HG03457 (cell line): ENCODE measurements at regions not wholly inside any gene's neighbourhood (a gene's known extent, or its start where the extent isn't known, plus 50 kb on each side); places are given as distances from the start of the nearest gene placed in this dataset.
"Not testable (repeated sequence)": the region's sequence is repeated elsewhere in the genome, so short reads cannot be mapped to it uniquely, and the experiment has no call there.

Source experiments
- ATAC-seq: cut with Tn5 transposase; IDR thresholded peaks from one replicate; pipeline ENCODE4 v1.9.1; 2021; ENCODE audit warnings: moderate number of reproducible peaks; ENCODE audit not compliant: unreplicated experiment

DNA sequence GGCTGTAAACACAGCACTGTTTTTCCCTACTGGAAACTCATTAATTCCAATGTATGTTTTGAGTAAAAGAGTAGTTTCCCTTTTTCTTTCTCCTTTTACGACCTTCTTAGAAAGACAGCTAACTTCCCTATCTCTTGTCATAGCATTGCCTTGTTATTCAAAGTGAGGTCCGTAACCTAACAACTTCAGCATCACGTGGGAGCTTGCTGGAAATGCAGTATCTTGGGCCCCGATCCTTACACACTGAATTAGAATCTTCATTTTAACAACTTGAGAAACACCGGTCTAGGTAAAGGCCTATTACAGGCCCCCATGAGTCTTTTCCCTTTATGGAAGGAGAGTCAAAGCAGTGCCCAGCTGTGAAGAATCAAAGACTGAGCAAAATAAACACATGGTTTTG lies 230.7 kb upstream of the PRKD1 start:
- ATAC-seq: no peak

DNA sequence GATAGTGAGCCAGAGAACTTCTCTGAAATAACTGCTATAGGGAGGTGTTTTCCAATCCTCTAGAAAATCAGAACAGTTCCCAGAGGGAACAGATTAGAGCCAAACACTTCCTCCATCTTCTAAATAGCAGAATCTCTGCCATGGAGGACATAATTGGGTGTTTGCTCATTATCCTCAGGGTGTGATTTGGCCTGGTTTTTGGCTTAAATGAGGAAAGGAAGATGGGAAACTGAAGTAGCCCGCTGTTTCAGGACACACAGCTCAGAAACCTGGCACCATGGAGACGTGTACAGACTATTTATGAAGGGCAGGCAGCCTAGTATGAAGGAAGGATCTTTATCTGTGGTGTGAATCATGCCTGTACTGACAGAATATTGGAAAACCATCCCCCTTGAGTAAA lies 231.7 kb upstream of the PRKD1 start:
- ATAC-seq: no peak

DNA sequence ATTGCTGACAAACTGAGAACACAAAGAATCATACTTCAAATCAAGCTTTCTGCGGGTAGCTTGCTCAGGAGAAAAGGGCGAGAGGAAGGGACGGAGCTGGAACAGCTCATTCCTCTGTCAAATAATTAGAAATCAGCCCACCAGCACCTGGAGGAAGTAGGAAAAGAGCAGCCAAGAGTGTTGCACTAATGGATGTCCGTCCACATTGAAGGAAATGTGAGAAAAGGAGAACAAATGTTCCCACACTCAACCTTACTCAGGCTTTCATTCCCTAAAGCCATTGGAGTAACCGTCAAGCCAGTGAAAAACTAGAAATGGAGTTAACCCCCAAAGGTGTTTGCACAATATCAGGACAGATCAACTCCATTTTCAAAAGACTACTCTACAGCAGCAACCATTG lies 233.0 kb upstream of the PRKD1 start:
- ATAC-seq: no peak

- ATAC-seq: no peak
These were observed 234.4 kb upstream of the PRKD1 start for GRCh38 chr14:30162066-30162465.

DNA sequence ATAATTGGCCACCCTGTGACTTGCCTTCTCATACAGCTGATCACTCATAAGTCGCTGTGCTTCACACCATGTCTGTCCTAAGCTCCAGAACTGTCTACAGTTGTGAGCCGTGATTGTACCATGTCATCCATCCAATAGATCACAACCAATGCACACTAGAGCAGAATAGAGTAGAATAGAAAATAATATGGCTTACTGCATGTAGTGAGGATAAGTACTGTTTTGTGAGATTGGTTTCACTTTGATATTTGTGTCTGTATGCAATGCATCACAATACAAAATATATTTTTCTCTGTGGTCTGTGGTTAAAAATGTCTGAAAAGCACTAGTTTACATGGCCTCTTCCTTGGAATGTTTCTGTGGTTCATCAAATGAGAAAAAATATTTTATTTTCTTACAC lies 237.6 kb upstream of the PRKD1 start:
- ATAC-seq: no peak

- ATAC-seq: no peak
These were observed 250.1 kb upstream of the PRKD1 start for GRCh38 chr14:30177781-30178180.

- no peak for ATAC-seq
These were observed 251.9 kb upstream of the PRKD1 start for GRCh38 chr14:30179381-30180130.

- ATAC-seq: no peak
These were observed 252.6 kb upstream of the PRKD1 start for GRCh38 chr14:30180219-30180618.

GRCh38 chr14:30185832-30186231 lies 258.2 kb upstream of the PRKD1 start:
- ATAC-seq: no peak

GRCh38 chr14:30191639-30192279 lies 264.1 kb upstream of the PRKD1 start:
- no peak for ATAC-seq

DNA sequence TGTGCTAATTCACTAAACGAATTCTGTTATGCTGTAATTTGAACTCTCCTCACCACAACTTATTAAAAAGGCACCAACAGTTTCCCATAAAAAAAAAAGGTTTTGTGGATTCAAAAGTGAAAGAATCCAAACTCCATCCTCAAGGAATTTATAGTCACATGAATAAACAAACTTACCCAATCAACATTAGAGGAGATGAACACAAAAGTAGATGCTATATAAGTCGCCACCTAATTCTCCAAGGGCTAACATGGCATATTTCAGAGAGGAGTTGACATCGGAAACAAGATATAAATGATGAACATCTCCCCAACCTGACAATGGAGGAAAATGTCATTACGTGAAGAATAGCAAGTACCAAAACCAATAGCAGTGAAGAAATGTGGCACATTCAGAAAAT lies 265.5 kb upstream of the PRKD1 start:
- ATAC-seq: no peak

DNA sequence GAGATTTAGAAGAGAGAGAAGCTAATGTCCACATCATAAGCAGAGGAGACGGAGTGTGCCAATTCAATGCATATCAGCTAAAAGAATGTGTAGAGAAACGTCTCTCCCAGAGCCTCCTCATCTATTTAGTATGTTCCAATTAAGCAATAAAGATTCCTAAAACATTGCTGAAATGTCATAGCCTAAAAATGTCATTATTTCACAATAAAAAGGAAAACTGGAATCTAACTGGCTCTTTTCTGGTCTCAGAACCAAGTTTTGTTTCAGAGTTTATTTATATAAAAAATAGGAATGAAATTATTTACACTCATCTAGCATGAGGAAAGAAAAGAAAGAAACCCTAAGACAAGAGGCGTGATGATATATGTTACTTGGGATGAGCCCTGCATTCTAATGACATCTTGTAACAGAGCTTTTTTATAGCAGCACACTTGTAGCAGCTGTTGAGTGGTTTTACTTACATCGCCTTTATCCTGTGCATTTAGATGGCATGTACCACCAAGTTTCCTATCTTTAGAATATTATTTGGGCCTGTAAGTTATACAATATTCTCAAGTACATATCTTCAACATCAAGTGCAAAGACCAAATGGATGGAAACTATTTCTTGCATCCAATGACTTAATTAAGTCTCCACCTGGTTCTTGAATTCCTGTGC lies 266.3 kb upstream of the PRKD1 start:
- no peak for ATAC-seq

- ATAC-seq: no peak
These were observed 267.1 kb upstream of the PRKD1 start for GRCh38 chr14:30194741-30195148.

GRCh38 chr14:30195941-30196340 lies 268.3 kb upstream of the PRKD1 start:
- ATAC-seq: no peak

GRCh38 chr14:30196861-30197260 lies 269.2 kb upstream of the PRKD1 start:
- no peak for ATAC-seq

DNA sequence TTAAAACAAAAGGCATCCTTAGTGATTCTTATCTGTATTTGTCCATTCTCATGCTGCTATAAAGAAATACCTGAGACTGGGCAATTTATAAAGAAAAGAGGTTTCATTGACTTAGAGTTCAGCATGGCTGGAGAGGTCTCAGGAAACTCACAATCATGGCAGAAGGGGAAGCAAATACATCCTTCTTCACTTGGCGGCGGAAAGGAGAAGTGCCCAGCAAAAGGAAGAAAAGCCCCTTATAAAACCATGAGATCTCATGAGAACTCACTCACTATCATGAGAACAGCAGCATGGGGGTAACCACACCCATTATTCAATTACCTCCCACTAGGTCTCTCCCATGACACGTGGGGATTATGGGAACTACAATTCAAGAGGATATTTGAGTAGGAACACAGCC lies 271.1 kb upstream of the PRKD1 start:
- ATAC-seq: not testable (repeated sequence)

- no peak for ATAC-seq
These were observed 276.9 kb upstream of the PRKD1 start for GRCh38 chr14:30204431-30204980.

DNA sequence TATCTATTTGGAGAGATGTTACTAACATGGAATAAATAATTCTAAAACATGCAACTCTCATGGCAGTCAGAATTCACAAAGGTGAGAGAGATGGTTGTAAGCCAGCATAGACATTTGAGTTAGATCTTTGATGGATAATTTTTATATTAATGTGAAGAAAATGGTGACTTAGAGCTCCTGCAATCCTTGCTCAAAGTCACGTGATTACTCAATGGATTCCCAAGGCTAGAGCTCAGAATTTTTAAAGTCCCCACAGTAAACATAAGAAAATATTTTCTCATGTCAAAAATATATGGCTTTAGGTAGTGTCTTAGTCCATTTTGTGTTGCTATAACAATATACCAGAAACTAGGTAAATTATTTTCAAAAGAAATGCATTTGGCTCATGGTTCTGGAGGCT lies 281.5 kb upstream of the PRKD1 start:
- no peak for ATAC-seq

DNA sequence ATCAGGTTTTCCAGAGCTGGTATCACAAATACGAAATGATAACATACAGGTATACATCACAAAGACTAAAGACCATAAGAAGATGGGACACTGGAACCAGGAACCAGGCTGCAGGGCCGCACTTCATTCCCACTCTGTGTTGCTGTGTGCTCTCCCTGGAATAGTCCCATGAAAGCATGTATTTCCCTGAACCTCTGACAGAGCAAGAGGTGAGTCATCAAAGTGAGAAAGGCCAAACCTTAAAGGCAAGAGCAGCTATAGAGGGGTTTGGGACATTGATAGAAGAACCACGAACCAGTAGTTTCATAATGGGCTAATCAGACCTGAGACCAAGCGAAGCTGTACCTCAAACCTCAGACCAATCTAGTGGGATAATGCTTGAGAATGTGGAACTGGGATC lies 283.0 kb upstream of the PRKD1 start:
- ATAC-seq: no peak

DNA sequence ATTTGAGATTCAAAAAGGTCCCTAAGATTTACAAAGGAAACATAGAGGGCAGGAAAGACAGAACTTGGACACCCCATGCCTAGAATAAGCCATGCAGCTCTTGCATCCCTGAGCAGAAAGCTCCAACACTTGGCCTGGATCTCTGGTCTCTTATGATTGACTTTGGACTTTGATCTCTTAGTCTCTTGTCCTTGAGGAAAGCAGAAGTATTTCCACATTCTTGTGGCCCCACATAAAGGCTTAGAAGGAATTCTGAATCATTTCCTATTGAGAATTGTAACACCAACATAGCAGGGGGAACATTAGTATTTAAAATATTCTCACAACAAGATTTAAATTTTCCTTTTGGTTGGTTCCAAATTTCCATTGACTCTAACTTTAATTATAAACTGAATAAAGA lies 283.7 kb upstream of the PRKD1 start:
- ATAC-seq: no peak

GRCh38 chr14:30214014-30214413 lies 286.4 kb upstream of the PRKD1 start:
- ATAC-seq: no peak
